LoVo (cell line): ENCODE measurements at regions not wholly inside any gene's neighbourhood (a gene's known extent, or its start where the extent isn't known, plus 50 kb on each side); places are given as distances from the start of the nearest gene placed in this dataset.

Source experiments
- DNase-seq: peaks from one replicate; pipeline ENCODE4 v3.0.0-alpha.2; 2016; ENCODE audit warnings: low spot score

- no peak for DNase-seq
These were observed 1165.3 kb downstream of the TBC1D22A start for GRCh38 chr22:47927648-47928210.

- DNase-seq: no peak
These were observed 1160.6 kb downstream of the TBC1D22A start for GRCh38 chr22:47923011-47923427.

GRCh38 chr22:47921906-47922305 lies 1159.5 kb downstream of the TBC1D22A start:
- no peak for DNase-seq

GRCh38 chr22:47920380-47920959 lies 1158.0 kb downstream of the TBC1D22A start:
- no peak for DNase-seq

- no peak for DNase-seq
These were observed 1157.4 kb downstream of the TBC1D22A start for GRCh38 chr22:47919893-47920292.

GRCh38 chr22:47919001-47919441 lies 1156.6 kb downstream of the TBC1D22A start:
- DNase-seq: no peak

GRCh38 chr22:47918276-47918921 lies 1155.9 kb downstream of the TBC1D22A start:
- DNase-seq: no peak

GRCh38 chr22:47914481-47915097 lies 1152.1 kb downstream of the TBC1D22A start:
- no peak for DNase-seq

- no peak for DNase-seq
These were observed 1140.3 kb downstream of the TBC1D22A start for GRCh38 chr22:47902646-47903180.

GRCh38 chr22:47901911-47902310 lies 1139.5 kb downstream of the TBC1D22A start:
- DNase-seq: no peak

- no peak for DNase-seq
These were observed 1137.4 kb downstream of the TBC1D22A start for GRCh38 chr22:47899894-47900293.

- DNase-seq: no peak
These were observed 1136.5 kb downstream of the TBC1D22A start for GRCh38 chr22:47898946-47899345.

GRCh38 chr22:47891609-47892008 lies 1129.2 kb downstream of the TBC1D22A start:
- DNase-seq: no peak

- DNase-seq: no peak
These were observed 1126.4 kb downstream of the TBC1D22A start for GRCh38 chr22:47888817-47889216.

GRCh38 chr22:47884775-47885174 lies 1122.3 kb downstream of the TBC1D22A start:
- no peak for DNase-seq

- DNase-seq: no peak
These were observed 1121.8 kb downstream of the TBC1D22A start for GRCh38 chr22:47884200-47884599.

- no peak for DNase-seq
These were observed 1121.3 kb downstream of the TBC1D22A start for GRCh38 chr22:47883757-47884156.

- no peak for DNase-seq
These were observed 1116.9 kb downstream of the TBC1D22A start for GRCh38 chr22:47879346-47879745.

GRCh38 chr22:47878460-47878859 lies 1116.0 kb downstream of the TBC1D22A start:
- no peak for DNase-seq

- DNase-seq: no peak
These were observed 1110.5 kb downstream of the TBC1D22A start for GRCh38 chr22:47872761-47873535.

- no peak for DNase-seq
These were observed 1103.2 kb downstream of the TBC1D22A start for GRCh38 chr22:47865626-47866025.

- DNase-seq: no peak
These were observed 1099.9 kb downstream of the TBC1D22A start for GRCh38 chr22:47862394-47862793.
